Endothelial cell of umbilical vein (primary cell): ENCODE measurements at regions not wholly inside any gene's neighbourhood (a gene's known extent, or its start where the extent isn't known, plus 50 kb on each side); places are given as distances from the start of the nearest gene placed in this dataset.

Experiments
- BruUV-seq: library from RNA; stranded (reverse); fragments of 400-500 nt; replicated peaks from 2 replicates; lab custom pipeline; 2021; lab: Mats Ljungman, UMichigan
- CTCF ChIA-PET: fragments of 300-600, 350-600 bp; sonication (Branson Sonifier 250); formaldehyde crosslinking; loops from one replicate; lab custom pipeline; 2021; ENCODE audit warnings: antibody characterized with exemption, inconsistent platforms; lab: Charles Lee
- POLR2A ChIA-PET: fragments of 300-600, 350-600 bp; sonication (Branson Sonifier 250); formaldehyde crosslinking; loops from one replicate; lab custom pipeline; 2021; ENCODE audit warnings: antibody characterized with exemption, inconsistent platforms; lab: Charles Lee
- DNase-seq: peaks from one replicate; pipeline ENCODE4 v3.0.0-alpha.2; 2011; ENCODE audit warnings: low read depth, low spot score
- FAIRE-seq: peaks from 2 replicates; lab custom pipeline; 2011; peaks lifted over from hg19 to GRCh38; lab: Jason Lieb, UNC
- H2AFZ ChIP-seq: 2 replicates; pipeline ENCODE4 v1.6.0; 2012; ENCODE audit warnings: low read depth, low read length, control low read depth, inconsistent platforms
- H3K27ac ChIP-seq: 2 replicates; pipeline ENCODE4 v1.5.1; 2011; ENCODE audit warnings: low read depth, mild to moderate bottlenecking, control low read depth, low read length, moderate library complexity; ENCODE audit not compliant: insufficient read depth
- H3K27me3 ChIP-seq, 2 experiments: 2 replicates each; pipeline versions ENCODE4 v1.6.0 to v1.6.1; 2011; ENCODE audit warnings: low read length in 2 of 2, mixed read lengths in 1 of 2; ENCODE audit not compliant: control insufficient read depth in 2 of 2, insufficient read depth in 2 of 2
- H3K36me3 ChIP-seq, 2 experiments: 2 replicates in 1 of 2; 3 replicates in 1 of 2; pipeline ENCODE4 v1.5.1; 2011; ENCODE audit warnings: low read length in 2 of 2, mild to moderate bottlenecking in 1 of 2, moderate library complexity in 1 of 2; ENCODE audit not compliant: control insufficient read depth in 2 of 2, insufficient read depth in 2 of 2; ENCODE audit errors: extremely low read depth in 1 of 2
- H3K4me1 ChIP-seq: 3 replicates; pipeline ENCODE4 v1.5.1; 2011; ENCODE audit warnings: mild to moderate bottlenecking, low read length; ENCODE audit not compliant: control insufficient read depth, insufficient read depth; ENCODE audit errors: extremely low read depth
- H3K4me2 ChIP-seq: 2 replicates; pipeline ENCODE4 v1.6.1; 2011; ENCODE audit warnings: low read length, control low read depth, mixed read lengths; ENCODE audit not compliant: insufficient read depth
- H3K4me3 ChIP-seq, 3 experiments: fragments of 200-600 bp in 1 of 3; sonication (generic), shearing (Covaris generic) in 1 of 3; replicated peaks in 1 of 3; 2 replicates each; pipeline ENCODE4 v1.5.1; 2011 to 2016; ENCODE audit warnings: control low read depth in 3 of 3, low read length in 3 of 3, mild to moderate bottlenecking in 2 of 3, inconsistent platforms in 1 of 3, low read depth in 1 of 3, moderate library complexity in 1 of 3; ENCODE audit not compliant: insufficient read depth in 1 of 3
- H3K79me2 ChIP-seq: 2 replicates; pipeline ENCODE4 v1.6.0; 2012; ENCODE audit warnings: low read length, inconsistent platforms; ENCODE audit not compliant: control insufficient read depth, insufficient read depth
- H3K9ac ChIP-seq: replicated peaks from 2 replicates; pipeline ENCODE3; 2011; ENCODE audit warnings: low read length, control low read depth; ENCODE audit not compliant: insufficient read depth; ENCODE audit errors: extremely low read depth
- H3K9me1 ChIP-seq: replicated peaks from 3 replicates; pipeline ENCODE4 v1.6.0; 2011; ENCODE audit warnings: mild to moderate bottlenecking, low read length; ENCODE audit not compliant: control insufficient read depth, insufficient read depth; ENCODE audit errors: extremely low read depth
- H3K9me3 ChIP-seq: replicated peaks from 2 replicates; pipeline ENCODE4 v1.5.1; 2012; ENCODE audit warnings: low read length, inconsistent platforms; ENCODE audit not compliant: control insufficient read depth, insufficient read depth
- H4K20me1 ChIP-seq: replicated peaks from 2 replicates; pipeline ENCODE3; 2011; ENCODE audit warnings: mild to moderate bottlenecking, low read length; ENCODE audit not compliant: control insufficient read depth, insufficient read depth; ENCODE audit errors: extremely low read depth
- FOS ChIP-seq: IDR thresholded peaks from 2 replicates; pipeline ENCODE4 v1.6.1; 2011; ENCODE audit warnings: mild to moderate bottlenecking, low read length, moderate library complexity, borderline replicate concordance; ENCODE audit not compliant: insufficient read depth
- GATA2 ChIP-seq: IDR thresholded peaks from 2 replicates; pipeline ENCODE4 v1.7.0; 2011; ENCODE audit warnings: low read depth, mild to moderate bottlenecking, moderate library complexity, mixed read lengths, low read length; ENCODE audit not compliant: insufficient read length, insufficient read depth
- JUN ChIP-seq: IDR thresholded peaks from 2 replicates; pipeline ENCODE4 v1.6.1; 2011; ENCODE audit warnings: borderline replicate concordance, low read depth; ENCODE audit not compliant: insufficient read length, insufficient read depth
- MYC ChIP-seq: IDR thresholded peaks from one replicate; pipeline ENCODE4 v1.6.1; 2011; ENCODE audit warnings: mild to moderate bottlenecking, low read depth, low read length
- POLR2AphosphoS5 ChIP-seq: IDR thresholded peaks from 2 replicates; pipeline ENCODE4 v1.6.1; 2012; ENCODE audit warnings: low read depth, mild to moderate bottlenecking, control low read depth, low read length, moderate library complexity; ENCODE audit not compliant: insufficient read depth
- dilution Hi-C: fragments of 300-500 bp; cut with MboI; formaldehyde crosslinking; loops from one replicate; pipeline ENCODE4 v1.15.0; 2019; ENCODE audit warnings: low sequenced_read_pairs; ENCODE audit not compliant: extremely low pct_ligation_motif_present
- intact Hi-C: fragments of 100-400 bp; cut with micrococcal nuclease; formaldehyde crosslinking; loops from one replicate; pipeline ENCODE4 v1.10.0; 2022
- TF ChIP-seq, protein P1 (sequence below): IDR thresholded peaks from 2 replicates; pipeline ENCODE4 v1.6.1; 2011; ENCODE audit not compliant: insufficient read depth, insufficient read length
- TF ChIP-seq, protein P2 (sequence below), 2 donors: IDR thresholded peaks; 1 replicate in 1 of 2; 2 replicates in 1 of 2; pipeline ENCODE4 v1.5.1; 2011; ENCODE audit warnings: low read length in 2 of 2, mild to moderate bottlenecking in 2 of 2, moderate library complexity in 2 of 2, control low read depth in 1 of 2, inconsistent platforms in 1 of 2, low read depth in 1 of 2; ENCODE audit not compliant: insufficient read depth in 1 of 2; ENCODE audit errors: extremely low read depth in 1 of 2

DNA sequence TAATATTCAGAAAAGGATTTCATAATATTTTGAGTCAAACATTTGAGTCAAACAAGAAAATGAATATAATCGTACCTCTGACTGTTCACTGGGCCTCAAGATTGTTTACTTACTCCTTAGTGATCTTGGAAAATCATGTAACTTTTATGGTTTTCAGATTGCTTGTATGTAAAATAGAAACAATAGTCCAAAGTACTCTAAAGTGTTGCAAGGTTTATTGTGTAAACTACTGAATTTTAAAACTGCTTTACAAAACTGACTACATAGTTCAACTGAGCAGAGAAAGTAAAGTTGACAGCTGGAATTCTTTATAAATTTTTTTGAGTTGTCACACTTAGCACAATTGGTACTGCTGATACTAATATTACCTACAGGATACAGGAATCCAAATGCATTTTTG, 931.0 kb downstream of the NCAM2 start:
- Histone ChIP-seq H4K20me1 (no peaks in the 10 kb centered on the region), H3K36me3 (no peaks in the 10 kb centered on the region), H3K4me2 (no peak overlapping the region), H3K79me2 (no peaks in the 10 kb centered on the region), H3K9ac (no peak overlapping the region), H3K9me3 (no peaks in the 10 kb centered on the region), H3K27ac (no peak overlapping the region), H3K4me1 (no peaks in the 10 kb centered on the region), H3K9me1 (no peaks in the 10 kb centered on the region), H2AFZ (no peak overlapping the region), H3K27me3 (no peaks in the 10 kb centered on the region), H3K4me3 (no peak overlapping the region)
- intact Hi-C loops (no loop called here), dilution Hi-C loops (no loop called here)
- no peak for DNase-seq
- BruUV-seq = no TSS peak
- POLR2A ChIA-PET = no interaction called here
- TF ChIP-seq MYC = no peak
- TF ChIP-seq, protein P1, sequence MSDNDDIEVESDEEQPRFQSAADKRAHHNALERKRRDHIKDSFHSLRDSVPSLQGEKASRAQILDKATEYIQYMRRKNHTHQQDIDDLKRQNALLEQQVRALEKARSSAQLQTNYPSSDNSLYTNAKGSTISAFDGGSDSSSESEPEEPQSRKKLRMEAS = no peak
- TF ChIP-seq POLR2AphosphoS5 = no peak
- TF ChIP-seq, protein P2, sequence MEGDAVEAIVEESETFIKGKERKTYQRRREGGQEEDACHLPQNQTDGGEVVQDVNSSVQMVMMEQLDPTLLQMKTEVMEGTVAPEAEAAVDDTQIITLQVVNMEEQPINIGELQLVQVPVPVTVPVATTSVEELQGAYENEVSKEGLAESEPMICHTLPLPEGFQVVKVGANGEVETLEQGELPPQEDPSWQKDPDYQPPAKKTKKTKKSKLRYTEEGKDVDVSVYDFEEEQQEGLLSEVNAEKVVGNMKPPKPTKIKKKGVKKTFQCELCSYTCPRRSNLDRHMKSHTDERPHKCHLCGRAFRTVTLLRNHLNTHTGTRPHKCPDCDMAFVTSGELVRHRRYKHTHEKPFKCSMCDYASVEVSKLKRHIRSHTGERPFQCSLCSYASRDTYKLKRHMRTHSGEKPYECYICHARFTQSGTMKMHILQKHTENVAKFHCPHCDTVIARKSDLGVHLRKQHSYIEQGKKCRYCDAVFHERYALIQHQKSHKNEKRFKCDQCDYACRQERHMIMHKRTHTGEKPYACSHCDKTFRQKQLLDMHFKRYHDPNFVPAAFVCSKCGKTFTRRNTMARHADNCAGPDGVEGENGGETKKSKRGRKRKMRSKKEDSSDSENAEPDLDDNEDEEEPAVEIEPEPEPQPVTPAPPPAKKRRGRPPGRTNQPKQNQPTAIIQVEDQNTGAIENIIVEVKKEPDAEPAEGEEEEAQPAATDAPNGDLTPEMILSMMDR (IDR thresholded peaks at IDR 0.05; ENCODE audit: extremely low read depth in 1 of 2, insufficient read depth in 1 of 2, low read depth in 1 of 2, low read length in 2 of 2) = no peak
- no peak for TF ChIP-seq JUN
- TF ChIP-seq GATA2 = no peak
- TF ChIP-seq FOS = no peak
- FAIRE-seq = no peak
- CTCF ChIA-PET = no interaction called here

DNA sequence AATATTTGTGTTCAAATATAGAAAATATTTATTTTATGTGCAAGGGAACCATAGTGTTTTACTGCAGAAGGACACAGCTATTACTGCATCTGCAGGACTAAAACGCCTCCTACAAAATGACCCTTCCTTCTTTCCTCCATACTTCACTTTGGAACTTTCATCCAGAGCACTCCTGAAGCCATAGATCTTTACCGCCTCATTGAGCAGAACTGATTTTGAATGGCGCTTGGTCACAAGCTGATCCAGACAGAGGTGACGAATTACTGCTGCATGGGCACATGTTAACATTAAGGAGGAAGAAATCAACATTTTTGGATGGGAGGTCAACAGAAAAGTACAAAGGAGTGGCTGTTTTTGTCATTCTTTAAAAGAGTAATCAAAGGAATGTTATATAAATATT, 931.6 kb downstream of the NCAM2 start:
- H3K4me2 ChIP-seq = no peak overlapping the region
- dilution Hi-C loops (no loop called here), intact Hi-C loops (no loop called here)
- FAIRE-seq = no peak
- no peak overlapping the region for H3K9ac ChIP-seq
- H4K20me1 ChIP-seq = no peaks in the 10 kb centered on the region
- H3K79me2 ChIP-seq = no peaks in the 10 kb centered on the region
- ChIA-PET CTCF (no interaction called here), POLR2A (no interaction called here)
- no peaks in the 10 kb centered on the region for H3K4me1 ChIP-seq
- no peak overlapping the region for H3K4me3 ChIP-seq
- H2AFZ ChIP-seq = no peak overlapping the region
- BruUV-seq = no TSS peak
- TF ChIP-seq, protein P1 = no peak
- TF ChIP-seq POLR2AphosphoS5 = no peak
- DNase-seq = no peak
- H3K27ac ChIP-seq = no peak overlapping the region
- H3K27me3 ChIP-seq = no peaks in the 10 kb centered on the region
- H3K9me3 ChIP-seq = no peaks in the 10 kb centered on the region
- H3K36me3 ChIP-seq = no peaks in the 10 kb centered on the region
- no peaks in the 10 kb centered on the region for H3K9me1 ChIP-seq
